ENCODE measurements at regions not wholly inside any gene's neighbourhood (a gene's known extent, or its start where the extent isn't known, plus 50 kb on each side); places are given as distances from the start of the nearest gene placed in this dataset.

DNA sequence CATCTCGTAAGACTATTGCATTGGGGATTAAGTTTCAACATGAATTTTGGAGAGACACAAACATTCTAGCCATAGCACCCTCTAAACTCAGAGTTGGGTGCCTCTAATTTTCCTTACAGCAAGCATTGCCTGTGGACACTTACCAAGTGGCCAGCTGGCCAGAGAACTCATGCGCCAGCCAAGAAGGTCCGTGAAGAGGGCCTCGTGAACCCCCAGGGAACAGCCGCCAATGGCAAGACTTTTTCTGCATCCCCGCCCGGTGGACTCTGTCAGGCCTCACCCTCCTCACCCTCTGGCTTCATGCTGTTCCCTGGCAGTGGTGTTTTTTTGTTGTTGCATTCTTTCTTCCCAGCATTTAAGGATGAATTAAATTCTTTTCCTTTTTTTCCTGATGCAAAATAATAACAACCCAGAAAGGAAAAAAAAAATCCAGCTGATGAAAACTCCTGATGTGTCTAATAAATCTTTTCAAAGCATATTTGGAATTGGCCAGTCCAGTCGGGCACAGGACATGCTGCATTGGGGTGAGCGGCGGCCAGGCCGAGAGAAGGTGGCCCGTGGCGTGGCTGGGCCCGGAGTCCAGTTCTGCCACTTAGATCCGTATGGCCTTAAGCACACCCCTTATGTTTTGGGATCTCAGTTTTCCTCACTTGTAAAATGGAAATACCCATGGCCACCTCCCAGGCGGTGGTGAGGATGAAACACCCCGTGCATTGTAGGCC, 191.9 kb upstream of the DIO3 start:
- peak in 1 of 2 donors; percentile 87 for DNase-seq
- Histone ChIP-seq H3K4me3 (no peak overlapping the region), H3K4me1 (peaks cover 0 to 22% (median 13%) of the 10 kb centered on the region in 4 donors), H3K9me3 (no peaks in the 10 kb centered on the region), H3K27me3 (peaks cover 0 to 2% of the 10 kb centered on the region in 2 donors), H3K27ac (peak overlapping the region; percentile 31 to 37), H3K36me3 (no peaks in the 10 kb centered on the region)
- TF ChIP-seq, protein P1, sequence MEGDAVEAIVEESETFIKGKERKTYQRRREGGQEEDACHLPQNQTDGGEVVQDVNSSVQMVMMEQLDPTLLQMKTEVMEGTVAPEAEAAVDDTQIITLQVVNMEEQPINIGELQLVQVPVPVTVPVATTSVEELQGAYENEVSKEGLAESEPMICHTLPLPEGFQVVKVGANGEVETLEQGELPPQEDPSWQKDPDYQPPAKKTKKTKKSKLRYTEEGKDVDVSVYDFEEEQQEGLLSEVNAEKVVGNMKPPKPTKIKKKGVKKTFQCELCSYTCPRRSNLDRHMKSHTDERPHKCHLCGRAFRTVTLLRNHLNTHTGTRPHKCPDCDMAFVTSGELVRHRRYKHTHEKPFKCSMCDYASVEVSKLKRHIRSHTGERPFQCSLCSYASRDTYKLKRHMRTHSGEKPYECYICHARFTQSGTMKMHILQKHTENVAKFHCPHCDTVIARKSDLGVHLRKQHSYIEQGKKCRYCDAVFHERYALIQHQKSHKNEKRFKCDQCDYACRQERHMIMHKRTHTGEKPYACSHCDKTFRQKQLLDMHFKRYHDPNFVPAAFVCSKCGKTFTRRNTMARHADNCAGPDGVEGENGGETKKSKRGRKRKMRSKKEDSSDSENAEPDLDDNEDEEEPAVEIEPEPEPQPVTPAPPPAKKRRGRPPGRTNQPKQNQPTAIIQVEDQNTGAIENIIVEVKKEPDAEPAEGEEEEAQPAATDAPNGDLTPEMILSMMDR (IDR thresholded peaks at IDR 0.05): no peak
- intact Hi-C loops (cut with DNase I; ENCODE audit: low total_unique reads): no loop called here

- no peaks in the 10 kb centered on the region for H3K36me3 ChIP-seq
- no peaks in the 10 kb centered on the region for H3K9me3 ChIP-seq
- peaks cover 0 to 23% (median 14%) of the 10 kb centered on the region in 4 donors for H3K4me1 ChIP-seq
- TF ChIP-seq, protein P1 (IDR thresholded peaks at IDR 0.05): no peak
- DNase-seq: no peak
- intact Hi-C loops (cut with DNase I; ENCODE audit: low total_unique reads): no loop called here
- H3K27me3 ChIP-seq: peaks cover 0 to 2% of the 10 kb centered on the region in 2 donors
- H3K4me3 ChIP-seq: no peak overlapping the region
- H3K27ac ChIP-seq: peak overlapping the region in 1 of 2 donors; percentile 37
Measured at GRCh38 chr14:101369916-101370592, 191.2 kb upstream of the DIO3 start.

GRCh38 chr14:101370593-101371569, 190.4 kb upstream of the DIO3 start:
- Histone ChIP-seq H3K9me3 (no peaks in the 10 kb centered on the region), H3K4me3 (no peak overlapping the region), H3K27ac (no peak overlapping the region), H3K36me3 (no peaks in the 10 kb centered on the region), H3K4me1 (peaks cover 0 to 20% (median 9%) of the 10 kb centered on the region in 4 donors), H3K27me3 (peaks cover 0 to 2% of the 10 kb centered on the region in 2 donors)
- intact Hi-C loops (cut with DNase I; ENCODE audit: low total_unique reads): no loop called here
- DNase-seq: no peak
- TF ChIP-seq, protein P1 (IDR thresholded peaks at IDR 0.05): no peak

DNA sequence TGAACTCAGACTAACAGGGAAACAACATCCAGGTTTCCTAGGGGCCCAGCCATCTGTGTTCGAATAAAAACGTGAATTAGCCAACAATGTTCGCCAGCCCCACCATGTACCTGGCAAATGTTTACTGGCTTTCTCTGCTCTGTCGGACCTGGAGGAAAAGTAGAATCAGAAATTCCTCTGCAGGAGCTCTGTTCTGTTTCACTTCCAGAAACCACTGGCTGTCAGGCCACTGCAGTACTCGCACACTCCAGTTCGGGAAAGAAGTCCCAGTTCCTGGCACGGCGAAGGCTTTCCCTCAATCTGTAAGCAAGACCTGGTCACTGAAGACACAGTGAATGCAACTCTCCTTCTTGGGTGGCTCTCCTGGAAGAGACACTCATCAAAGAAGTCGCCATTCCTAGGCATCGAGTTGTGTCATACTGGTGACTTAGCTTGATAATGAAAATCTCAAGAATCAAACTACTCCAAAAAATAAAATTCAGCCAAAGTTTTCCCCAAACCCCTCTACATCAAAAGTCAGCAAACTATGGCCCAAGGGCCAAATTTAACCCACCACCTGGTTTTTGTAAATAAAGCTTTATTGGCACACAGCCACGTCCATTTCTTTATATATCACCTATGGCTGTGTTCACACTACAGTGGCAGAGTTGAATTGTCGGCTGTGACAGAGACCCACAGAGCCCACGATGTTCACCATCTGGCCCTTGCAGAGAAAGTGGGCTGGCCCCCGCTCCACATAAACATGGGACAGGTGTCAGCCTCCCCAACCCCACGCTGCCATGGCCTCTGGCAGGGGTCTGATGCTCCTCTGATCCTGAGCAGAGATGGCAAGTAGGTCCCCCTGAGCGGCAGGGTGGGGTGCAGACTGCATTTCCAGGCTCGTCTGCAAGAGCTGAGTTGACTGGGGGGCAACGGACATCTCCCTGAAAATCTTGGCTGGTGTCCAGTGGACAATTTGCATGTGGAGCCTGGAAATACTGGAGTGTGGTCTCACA, 189.2 kb upstream of the DIO3 start:
- Histone ChIP-seq H3K27ac (no peak overlapping the region), H3K9me3 (no peaks in the 10 kb centered on the region), H3K4me3 (no peak overlapping the region), H3K36me3 (no peaks in the 10 kb centered on the region), H3K4me1 (peaks cover 0 to 17% (median 9%) of the 10 kb centered on the region in 4 donors), H3K27me3 (peaks cover 0 to 2% of the 10 kb centered on the region in 2 donors)
- no peak for DNase-seq
- TF ChIP-seq, protein P1 (IDR thresholded peaks at IDR 0.05): no peak
- intact Hi-C loops (cut with DNase I; ENCODE audit: low total_unique reads): no loop called here

Data from tibial artery (tissue), 4 donors.